Ectodermal cell (in vitro differentiated cells): ENCODE measurements at regions not wholly inside any gene's neighbourhood (a gene's known extent, or its start where the extent isn't known, plus 50 kb on each side); places are given as distances from the start of the nearest gene placed in this dataset.

Experiments
- H3K27ac ChIP-seq: 2 replicates; pipeline ENCODE4 v1.7.0; 2013; ENCODE audit warnings: mild to moderate bottlenecking, low read depth, low read length; ENCODE audit not compliant: insufficient read depth, poor library complexity, severe bottlenecking
- H3K27me3 ChIP-seq: 2 replicates; pipeline ENCODE4 v1.7.0; 2013; ENCODE audit warnings: mild to moderate bottlenecking, low read length; ENCODE audit not compliant: insufficient read depth, control insufficient read depth, poor library complexity, severe bottlenecking
- H3K36me3 ChIP-seq: one replicate; pipeline ENCODE4 v1.7.0; 2013; ENCODE audit warnings: low read length; ENCODE audit not compliant: control insufficient read depth, insufficient read depth
- H3K4me1 ChIP-seq: one replicate; pipeline ENCODE4 v1.7.0; 2013; ENCODE audit warnings: low read length; ENCODE audit not compliant: control insufficient read depth, insufficient read depth
- H3K4me3 ChIP-seq: 2 replicates; pipeline ENCODE4 v1.7.0; 2013; ENCODE audit warnings: low read depth, low read length, control low read depth; ENCODE audit not compliant: insufficient read depth
- H3K9me3 ChIP-seq: 2 replicates; pipeline ENCODE4 v1.7.0; 2013; ENCODE audit warnings: mild to moderate bottlenecking, low read length, moderate library complexity; ENCODE audit not compliant: control insufficient read depth
- WGBS, 2 experiments: methylation state at CpG; one replicate each; pipeline ENCODE4 v1.1.7; 2013; ENCODE audit warnings: missing lambda C conversion rate in 2 of 2; 5-methylcytosine and 5-hydroxymethylcytosine counted together

GRCh38 chr4:133588306-133588705 lies 439.2 kb downstream of the PCDH10 start:
- Histone ChIP-seq H3K27me3 (no peaks in the 10 kb centered on the region), H3K4me1 (no peaks in the 10 kb centered on the region)

GRCh38 chr4:133585323-133585722 lies 436.2 kb downstream of the PCDH10 start:
- no peaks in the 10 kb centered on the region for H3K36me3 ChIP-seq
- no peaks in the 10 kb centered on the region for H3K9me3 ChIP-seq
- 93 to 94% methylated on average over 8 of the region's 8 CpGs for WGBS, 2 experiments
- no peaks in the 10 kb centered on the region for H3K4me1 ChIP-seq
- no peak overlapping the region for H3K4me3 ChIP-seq
- no peak overlapping the region for H3K27ac ChIP-seq
- no peaks in the 10 kb centered on the region for H3K27me3 ChIP-seq

More at GRCh38 chr4:133588306-133588705, 439.2 kb downstream of the PCDH10 start:
- H3K27ac ChIP-seq, result no peak overlapping the region
- H3K9me3 ChIP-seq, result no peaks in the 10 kb centered on the region
- 97 to 100% methylated on average over 2 of the region's 2 CpGs for WGBS, 2 experiments
- H3K36me3 ChIP-seq, result no peaks in the 10 kb centered on the region
- H3K4me3 ChIP-seq, result no peak overlapping the region

GRCh38 chr4:133584714-133585113 lies 435.6 kb downstream of the PCDH10 start:
- no peaks in the 10 kb centered on the region for H3K4me1 ChIP-seq
- 88 to 92% methylated on average over 5 of the region's 5 CpGs for WGBS, 2 experiments
- no peak overlapping the region for H3K4me3 ChIP-seq
- no peaks in the 10 kb centered on the region for H3K27me3 ChIP-seq
- H3K36me3 ChIP-seq, result no peaks in the 10 kb centered on the region
- H3K9me3 ChIP-seq, result no peaks in the 10 kb centered on the region
- no peak overlapping the region for H3K27ac ChIP-seq

- H3K27ac ChIP-seq, result no peak overlapping the region
- no peaks in the 10 kb centered on the region for H3K27me3 ChIP-seq
- H3K9me3 ChIP-seq, result no peaks in the 10 kb centered on the region
- H3K36me3 ChIP-seq, result no peaks in the 10 kb centered on the region
- H3K4me1 ChIP-seq, result no peaks in the 10 kb centered on the region
- WGBS, 2 experiments, result no CpG with 5 or more reads among the region's 2 CpGs
- H3K4me3 ChIP-seq, result no peak overlapping the region
Measured at GRCh38 chr4:133581996-133582619, 433.0 kb downstream of the PCDH10 start.

- no peaks in the 10 kb centered on the region for H3K36me3 ChIP-seq
- no peaks in the 10 kb centered on the region for H3K4me1 ChIP-seq
- no peaks in the 10 kb centered on the region for H3K9me3 ChIP-seq
- no peak overlapping the region for H3K27ac ChIP-seq
- 90 to 100% methylated on average over 1 of the region's 1 CpG for WGBS, 2 experiments
- H3K27me3 ChIP-seq, result no peaks in the 10 kb centered on the region
- no peak overlapping the region for H3K4me3 ChIP-seq
Measured at GRCh38 chr4:133574248-133574647, 425.2 kb downstream of the PCDH10 start.

- H3K27me3 ChIP-seq, result no peaks in the 10 kb centered on the region
- WGBS, 2 experiments, result 93 to 100% methylated on average over 1 of the region's 1 CpG
- H3K9me3 ChIP-seq, result no peaks in the 10 kb centered on the region
- no peaks in the 10 kb centered on the region for H3K4me1 ChIP-seq
- H3K4me3 ChIP-seq, result no peak overlapping the region
- H3K27ac ChIP-seq, result no peak overlapping the region
- no peaks in the 10 kb centered on the region for H3K36me3 ChIP-seq
Measured at GRCh38 chr4:133565379-133565778, 416.3 kb downstream of the PCDH10 start.

GRCh38 chr4:133559987-133560386 lies 410.9 kb downstream of the PCDH10 start:
- H3K9me3 ChIP-seq, result no peaks in the 10 kb centered on the region
- H3K27me3 ChIP-seq, result no peaks in the 10 kb centered on the region
- no peak overlapping the region for H3K4me3 ChIP-seq
- 87 to 88% methylated on average over 6 of the region's 6 CpGs for WGBS, 2 experiments
- no peak overlapping the region for H3K27ac ChIP-seq
- H3K4me1 ChIP-seq, result no peaks in the 10 kb centered on the region
- H3K36me3 ChIP-seq, result no peaks in the 10 kb centered on the region

GRCh38 chr4:133555671-133556070 lies 406.6 kb downstream of the PCDH10 start:
- no peaks in the 10 kb centered on the region for H3K9me3 ChIP-seq
- H3K4me3 ChIP-seq, result no peak overlapping the region
- H3K27me3 ChIP-seq, result no peaks in the 10 kb centered on the region
- no peaks in the 10 kb centered on the region for H3K36me3 ChIP-seq
- no peak overlapping the region for H3K27ac ChIP-seq
- no peaks in the 10 kb centered on the region for H3K4me1 ChIP-seq
- WGBS, 2 experiments, result 100% methylated on average over 1 of the region's 1 CpG; no CpG with 5 or more reads in 1 of the 2 experiments

- Histone ChIP-seq H3K9me3 (no peaks in the 10 kb centered on the region), H3K36me3 (no peaks in the 10 kb centered on the region), H3K4me3 (no peak overlapping the region), H3K27ac (no peak overlapping the region), H3K4me1 (no peaks in the 10 kb centered on the region), H3K27me3 (no peaks in the 10 kb centered on the region)
- 98 to 100% methylated on average over 4 of the region's 4 CpGs for WGBS, 2 experiments
Measured at GRCh38 chr4:133550436-133550835, 401.3 kb downstream of the PCDH10 start.

GRCh38 chr4:133544097-133544496 lies 395.0 kb downstream of the PCDH10 start:
- WGBS, 2 experiments, result 93 to 94% methylated on average over 3 to 4 of the region's 4 CpGs
- Histone ChIP-seq H3K9me3 (no peaks in the 10 kb centered on the region), H3K27me3 (no peaks in the 10 kb centered on the region), H3K27ac (no peak overlapping the region), H3K4me1 (no peaks in the 10 kb centered on the region), H3K36me3 (no peaks in the 10 kb centered on the region), H3K4me3 (no peak overlapping the region)
